ENCODE measurements at regions not wholly inside any gene's neighbourhood (a gene's known extent, or its start where the extent isn't known, plus 50 kb on each side); places are given as distances from the start of the nearest gene placed in this dataset.

DNA sequence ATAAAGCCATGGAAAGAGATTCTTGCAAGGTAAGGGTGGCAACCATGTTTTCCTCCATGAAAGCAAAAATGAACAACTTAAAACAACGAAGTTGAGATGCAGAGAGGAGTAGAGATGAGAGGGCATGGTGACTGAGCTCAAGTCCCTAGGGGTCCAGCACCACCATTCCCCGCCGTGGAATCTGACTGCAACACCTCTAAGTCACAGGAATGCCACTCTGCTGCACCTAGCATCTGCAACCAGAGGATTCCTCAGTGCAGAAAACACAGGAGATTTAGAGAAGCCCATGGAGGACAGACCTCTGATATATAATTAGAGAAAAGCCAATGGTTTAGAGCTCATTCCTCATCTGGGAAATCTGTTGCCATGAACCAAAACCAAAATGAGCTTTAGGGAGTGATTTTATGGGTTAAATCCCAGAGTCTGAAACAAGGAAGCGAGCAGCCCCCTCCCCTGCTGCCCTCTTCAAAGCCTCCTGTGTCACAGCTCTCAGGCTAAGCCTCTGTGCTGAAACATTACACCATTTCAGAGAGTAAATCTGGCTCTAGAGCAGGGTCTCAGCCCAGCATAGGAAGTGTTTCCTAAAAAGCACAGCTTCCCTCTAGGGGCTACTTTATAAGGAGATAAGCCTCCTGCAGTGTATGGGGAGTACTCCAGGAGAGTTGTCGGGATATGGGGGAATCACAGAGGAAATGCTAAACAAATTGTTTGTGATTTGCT lies 1043.6 kb downstream of the UQCRFS1 start:
- POLR2A ChIA-PET, result no interaction called here
- ATAC-seq (no peak), DNase-seq (no peak)
- intact Hi-C loops (cut with DNase I, micrococcal nuclease), result no loop called here
- Mint-ChIP-seq H3K27me3 (no peaks in the 10 kb centered on the region), H3K4me3 (no peak overlapping the region), H3K9me3 (ENCODE audit: low read depth) (peaks cover 4% of the 10 kb centered on the region), H3K4me1 (no peaks in the 10 kb centered on the region), H3K27ac (no peak overlapping the region), H3K36me3 (ENCODE audit: low read depth) (no peaks in the 10 kb centered on the region)
- CTCF ChIA-PET, result no interaction called here

DNA sequence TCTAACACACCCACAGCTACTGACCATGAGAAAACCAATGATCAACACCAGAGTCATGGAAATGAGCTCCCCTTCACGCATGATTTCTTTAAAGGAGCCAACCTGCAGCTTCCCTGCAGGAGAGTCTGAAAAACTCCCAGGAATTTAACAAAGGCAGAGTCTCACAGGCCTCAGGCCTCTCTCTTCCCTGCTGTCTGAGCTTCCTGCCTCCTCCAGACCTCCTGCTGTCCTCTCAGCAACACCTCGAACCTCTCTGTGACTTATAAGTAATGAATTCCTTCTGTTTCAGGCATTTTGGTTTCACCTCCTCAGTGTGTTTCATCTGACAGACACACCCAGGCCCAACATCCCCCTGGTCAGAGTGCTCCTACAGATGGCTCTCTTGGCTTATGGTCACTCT lies 1044.4 kb downstream of the UQCRFS1 start:
- H3K9me3 Mint-ChIP-seq (ENCODE audit: low read depth), result peaks cover 4% of the 10 kb centered on the region
- no peaks in the 10 kb centered on the region for H3K36me3 Mint-ChIP-seq (ENCODE audit: low read depth)
- H3K27me3 Mint-ChIP-seq, result no peaks in the 10 kb centered on the region
- no peaks in the 10 kb centered on the region for H3K4me1 Mint-ChIP-seq
- ChIA-PET POLR2A (no interaction called here), CTCF (no interaction called here)
- H3K27ac Mint-ChIP-seq, result no peak overlapping the region
- no peak for DNase-seq
- ATAC-seq, result no peak
- intact Hi-C loops (cut with DNase I, micrococcal nuclease), result no loop called here
- no peak overlapping the region for H3K4me3 Mint-ChIP-seq

DNA sequence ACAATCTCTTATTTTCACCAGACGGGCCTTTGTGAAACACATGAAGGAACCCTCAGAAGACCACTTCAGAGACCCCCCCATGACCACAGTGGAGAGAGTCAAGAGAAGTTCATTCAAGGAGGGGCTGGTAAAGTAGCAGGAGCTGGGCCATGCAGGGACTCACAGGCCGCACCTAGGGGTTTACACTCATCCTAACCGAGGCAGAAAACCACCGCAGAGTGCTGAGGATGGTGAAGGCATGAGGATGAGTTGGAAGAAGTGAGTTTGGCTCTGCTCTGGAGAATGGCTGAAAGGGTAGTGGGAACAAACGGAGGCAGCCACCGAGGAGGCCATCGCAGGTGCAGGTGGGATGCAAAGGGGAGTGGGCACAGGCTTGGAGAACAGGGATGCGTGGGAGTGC lies 1046.9 kb downstream of the UQCRFS1 start:
- Mint-ChIP-seq H3K27ac (no peak overlapping the region), H3K9me3 (ENCODE audit: low read depth) (peaks cover 9% of the 10 kb centered on the region), H3K27me3 (no peaks in the 10 kb centered on the region), H3K36me3 (ENCODE audit: low read depth) (no peaks in the 10 kb centered on the region), H3K4me3 (no peak overlapping the region), H3K4me1 (no peaks in the 10 kb centered on the region)
- intact Hi-C loops (cut with DNase I, micrococcal nuclease), result no loop called here
- ChIA-PET CTCF (no interaction called here), POLR2A (interaction anchor here (0.6 kb wide), 1 partner anchor 58 kb away, joined by 6 read pairs; no protein-coding TSS in a partner anchor)
- ATAC-seq, result no peak
- no peak for DNase-seq

DNA sequence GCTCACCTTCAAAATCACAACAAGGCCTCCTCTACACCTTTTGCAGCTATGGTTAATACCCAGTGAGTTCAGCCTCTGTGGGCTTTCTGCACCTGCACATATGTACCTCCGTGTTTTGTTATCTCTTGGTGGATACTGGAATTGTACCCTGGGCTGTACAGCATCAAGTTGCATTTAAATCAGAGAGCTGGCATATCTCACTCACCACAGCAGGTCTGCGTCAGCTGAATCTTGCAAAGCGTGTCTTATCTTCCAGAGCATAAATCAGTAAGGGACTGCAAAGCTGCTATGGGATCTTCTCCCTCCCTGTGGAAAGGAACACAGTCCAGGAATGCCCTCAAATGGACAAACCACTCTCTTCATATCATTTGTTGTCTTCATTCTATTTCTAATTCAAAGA lies 1048.7 kb downstream of the UQCRFS1 start:
- no peaks in the 10 kb centered on the region for H3K36me3 Mint-ChIP-seq (ENCODE audit: low read depth)
- no peaks in the 10 kb centered on the region for H3K27me3 Mint-ChIP-seq
- no peaks in the 10 kb centered on the region for H3K4me1 Mint-ChIP-seq
- H3K4me3 Mint-ChIP-seq, result no peak overlapping the region
- ChIA-PET POLR2A (no interaction called here), CTCF (no interaction called here)
- intact Hi-C loops (cut with DNase I, micrococcal nuclease), result no loop called here
- H3K9me3 Mint-ChIP-seq (ENCODE audit: low read depth), result peaks cover 14% of the 10 kb centered on the region
- H3K27ac Mint-ChIP-seq, result no peak overlapping the region
- ATAC-seq (no peak), DNase-seq (no peak)

- ChIA-PET CTCF (no interaction called here), POLR2A (no interaction called here)
- intact Hi-C loops (cut with DNase I, micrococcal nuclease), result no loop called here
- Mint-ChIP-seq H3K27me3 (no peaks in the 10 kb centered on the region), H3K9me3 (ENCODE audit: low read depth) (peaks cover 26% of the 10 kb centered on the region), H3K27ac (no peak overlapping the region), H3K36me3 (ENCODE audit: low read depth) (no peaks in the 10 kb centered on the region), H3K4me3 (no peak overlapping the region), H3K4me1 (no peaks in the 10 kb centered on the region)
- no peak for ATAC-seq
- DNase-seq, result no peak
These were observed 1053.9 kb downstream of the UQCRFS1 start for GRCh38 chr19:28159065-28159464.

DNA sequence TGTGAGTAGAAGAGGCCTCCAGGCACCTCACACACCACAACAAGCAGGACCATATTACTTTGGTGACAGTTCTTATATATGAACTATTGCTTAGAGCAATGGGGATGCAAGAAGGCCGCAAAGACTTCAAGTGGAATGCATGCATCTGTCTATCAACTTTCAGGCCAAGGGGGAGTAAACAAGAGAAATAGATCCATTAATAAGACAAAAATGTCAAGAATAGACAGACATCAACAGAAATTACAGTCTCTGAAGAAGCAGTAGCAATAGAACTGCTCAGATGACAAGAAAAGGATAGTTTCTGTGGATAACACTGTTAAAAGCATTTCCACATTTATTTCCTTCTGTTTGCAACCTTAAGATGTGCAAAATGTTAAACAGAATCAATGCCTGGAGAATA lies 1057.7 kb downstream of the UQCRFS1 start:
- Mint-ChIP-seq H3K4me3 (no peak overlapping the region), H3K4me1 (no peaks in the 10 kb centered on the region), H3K27me3 (no peaks in the 10 kb centered on the region), H3K9me3 (ENCODE audit: low read depth) (peaks cover 18% of the 10 kb centered on the region), H3K36me3 (ENCODE audit: low read depth) (no peaks in the 10 kb centered on the region), H3K27ac (no peak overlapping the region)
- DNase-seq (no peak), ATAC-seq (no peak)
- POLR2A ChIA-PET, result no interaction called here
- CTCF ChIA-PET, result no interaction called here
- intact Hi-C loops (cut with DNase I, micrococcal nuclease), result no loop called here

- ATAC-seq (no peak), DNase-seq (no peak)
- H3K27me3 Mint-ChIP-seq, result no peaks in the 10 kb centered on the region
- intact Hi-C loops (cut with DNase I, micrococcal nuclease), result no loop called here
- no peak overlapping the region for H3K4me3 Mint-ChIP-seq
- ChIA-PET CTCF (no interaction called here), POLR2A (no interaction called here)
- H3K4me1 Mint-ChIP-seq, result no peaks in the 10 kb centered on the region
- peaks cover 12% of the 10 kb centered on the region for H3K9me3 Mint-ChIP-seq (ENCODE audit: low read depth)
- H3K36me3 Mint-ChIP-seq (ENCODE audit: low read depth), result no peaks in the 10 kb centered on the region
- no peak overlapping the region for H3K27ac Mint-ChIP-seq
These were observed 1058.9 kb downstream of the UQCRFS1 start for GRCh38 chr19:28154077-28154476.

DNA sequence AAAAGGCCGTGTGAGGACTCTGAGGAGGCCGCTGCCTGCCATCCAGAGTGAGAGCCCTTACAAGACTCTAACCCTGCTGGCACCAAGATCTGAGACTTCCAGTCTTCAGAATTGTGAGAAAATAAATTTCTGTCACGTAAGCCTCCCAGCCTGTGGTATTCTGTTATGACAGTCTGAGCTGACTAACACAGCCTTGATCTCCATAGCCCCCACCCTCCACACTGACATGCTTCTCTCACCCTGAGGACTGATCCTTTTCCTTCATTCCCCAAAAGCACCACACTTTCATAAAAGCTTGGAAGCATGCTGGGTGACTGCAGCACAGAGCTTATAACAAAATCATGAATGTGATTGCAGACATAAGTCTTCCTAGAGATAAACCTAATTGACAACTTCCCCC lies 1059.8 kb downstream of the UQCRFS1 start:
- ChIA-PET POLR2A (no interaction called here), CTCF (no interaction called here)
- ATAC-seq (no peak), DNase-seq (no peak)
- H3K27ac Mint-ChIP-seq, result no peak overlapping the region
- H3K36me3 Mint-ChIP-seq (ENCODE audit: low read depth), result no peaks in the 10 kb centered on the region
- peaks cover 5% of the 10 kb centered on the region for H3K9me3 Mint-ChIP-seq (ENCODE audit: low read depth)
- no peaks in the 10 kb centered on the region for H3K4me1 Mint-ChIP-seq
- intact Hi-C loops (cut with DNase I, micrococcal nuclease), result no loop called here
- no peaks in the 10 kb centered on the region for H3K27me3 Mint-ChIP-seq
- no peak overlapping the region for H3K4me3 Mint-ChIP-seq

- Mint-ChIP-seq H3K27me3 (no peaks in the 10 kb centered on the region), H3K27ac (no peak overlapping the region), H3K9me3 (ENCODE audit: low read depth) (peaks cover 4% of the 10 kb centered on the region), H3K36me3 (ENCODE audit: low read depth) (no peaks in the 10 kb centered on the region), H3K4me3 (no peak overlapping the region), H3K4me1 (no peaks in the 10 kb centered on the region)
- intact Hi-C loops (cut with DNase I, micrococcal nuclease), result no loop called here
- ATAC-seq, result no peak
- ChIA-PET POLR2A (no interaction called here), CTCF (no interaction called here)
- no peak for DNase-seq
These were observed 1060.8 kb downstream of the UQCRFS1 start for GRCh38 chr19:28152195-28152594.

DNA sequence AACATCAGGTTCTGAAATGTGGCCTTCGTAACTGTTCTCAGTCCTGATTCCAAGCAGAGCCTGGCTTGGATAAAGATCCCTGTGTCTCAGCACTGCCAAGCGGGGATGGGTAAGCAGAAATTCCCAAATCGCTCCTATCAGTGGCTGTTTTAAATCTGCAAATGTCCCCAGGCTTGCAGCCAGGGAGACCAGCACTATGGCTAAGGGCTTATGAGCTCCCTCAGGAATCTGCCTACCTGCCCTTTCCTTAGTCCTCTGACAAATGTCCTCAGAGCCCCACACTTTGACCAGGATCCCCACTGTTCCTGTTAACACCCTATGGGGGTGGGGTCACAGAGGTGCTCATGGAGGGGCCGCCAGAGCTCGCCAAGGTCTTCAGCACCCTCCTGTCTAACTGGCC lies 1062.8 kb downstream of the UQCRFS1 start:
- Mint-ChIP-seq H3K27ac (no peak overlapping the region), H3K4me1 (no peaks in the 10 kb centered on the region), H3K27me3 (no peaks in the 10 kb centered on the region), H3K9me3 (ENCODE audit: low read depth) (no peaks in the 10 kb centered on the region), H3K4me3 (no peak overlapping the region), H3K36me3 (ENCODE audit: low read depth) (no peaks in the 10 kb centered on the region)
- intact Hi-C loops (cut with DNase I, micrococcal nuclease), result no loop called here
- no peak for ATAC-seq
- POLR2A ChIA-PET, result no interaction called here
- no peak for DNase-seq
- CTCF ChIA-PET, result interaction anchor here (0.5 kb wide), 1 partner anchor 486 kb away, joined by 4 read pairs; no protein-coding TSS in a partner anchor

- ATAC-seq (no peak), DNase-seq (no peak)
- Mint-ChIP-seq H3K9me3 (ENCODE audit: low read depth) (no peaks in the 10 kb centered on the region), H3K4me3 (no peak overlapping the region), H3K4me1 (no peaks in the 10 kb centered on the region), H3K27me3 (no peaks in the 10 kb centered on the region), H3K27ac (no peak overlapping the region), H3K36me3 (ENCODE audit: low read depth) (no peaks in the 10 kb centered on the region)
- intact Hi-C loops (cut with DNase I, micrococcal nuclease), result no loop called here
- CTCF ChIA-PET, result no interaction called here
- POLR2A ChIA-PET, result no interaction called here
These were observed 1064.4 kb downstream of the UQCRFS1 start for GRCh38 chr19:28148554-28148953.

- H3K9me3 Mint-ChIP-seq (ENCODE audit: low read depth), result peaks cover 9% of the 10 kb centered on the region
- no peak overlapping the region for H3K27ac Mint-ChIP-seq
- intact Hi-C loops (cut with DNase I, micrococcal nuclease), result no loop called here
- H3K27me3 Mint-ChIP-seq, result no peaks in the 10 kb centered on the region
- no peaks in the 10 kb centered on the region for H3K36me3 Mint-ChIP-seq (ENCODE audit: low read depth)
- H3K4me3 Mint-ChIP-seq, result no peak overlapping the region
- CTCF ChIA-PET, result no interaction called here
- no peak for DNase-seq
- H3K4me1 Mint-ChIP-seq, result no peaks in the 10 kb centered on the region
- POLR2A ChIA-PET, result no interaction called here
- no peak for ATAC-seq
These were observed 1070.7 kb downstream of the UQCRFS1 start for GRCh38 chr19:28142258-28142657.

DNA sequence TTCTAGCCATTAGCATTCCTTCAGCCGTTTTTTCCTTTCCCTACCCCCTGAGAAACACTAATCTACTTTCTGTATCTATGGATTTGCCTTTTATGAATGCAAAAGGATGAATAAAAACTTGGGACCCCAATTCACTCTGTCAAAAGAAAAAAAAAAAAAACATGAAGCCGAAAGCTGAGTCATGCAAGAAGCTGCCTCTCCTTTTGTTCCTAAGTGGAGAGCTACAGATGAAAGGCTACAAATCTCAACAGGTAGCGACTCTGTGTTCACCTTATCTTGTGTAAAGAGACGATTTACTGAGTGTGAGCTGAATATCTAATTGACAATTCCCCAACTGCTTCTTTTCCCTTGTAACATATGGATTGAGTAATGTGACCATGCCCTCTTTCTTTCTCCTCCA lies 1072.8 kb downstream of the UQCRFS1 start:
- no peaks in the 10 kb centered on the region for H3K4me1 Mint-ChIP-seq
- H3K4me3 Mint-ChIP-seq, result no peak overlapping the region
- DNase-seq (no peak), ATAC-seq (no peak)
- no peaks in the 10 kb centered on the region for H3K36me3 Mint-ChIP-seq (ENCODE audit: low read depth)
- ChIA-PET CTCF (no interaction called here), POLR2A (no interaction called here)
- no peak overlapping the region for H3K27ac Mint-ChIP-seq
- no peaks in the 10 kb centered on the region for H3K27me3 Mint-ChIP-seq
- peaks cover 9% of the 10 kb centered on the region for H3K9me3 Mint-ChIP-seq (ENCODE audit: low read depth)
- intact Hi-C loops (cut with DNase I, micrococcal nuclease), result no loop called here
